K562 (cell line): ENCODE measurements at regions not wholly inside any gene's neighbourhood (a gene's known extent, or its start where the extent isn't known, plus 50 kb on each side); places are given as distances from the start of the nearest gene placed in this dataset.

Experiments used
- ATAC-seq: fragments of 200-7000 bp; cut with Tn5 transposase; 3 replicates; pipeline ENCODE4 v1.9.1; 2020; ENCODE audit warnings: moderate library complexity
- BruUV-seq: library from RNA; stranded (reverse); fragments of 400-500 nt; replicated peaks from 2 replicates; lab custom pipeline; 2021; lab: Mats Ljungman, UMichigan
- CTCF ChIA-PET: fragments of 300-600 bp; formaldehyde crosslinking; extraction: SDS; loops from one replicate; lab custom pipeline; 2021; ENCODE audit warnings: low intra/inter-chr PET ratio; lab: Yijun Ruan, JAX
- POLR2A ChIA-PET: fragments of 300-600, 350-650 bp; sonication (Branson Sonifier 250); formaldehyde crosslinking; extraction: SDS; loops from one replicate; lab custom pipeline; 2021; ENCODE audit warnings: antibody characterized with exemption, inconsistent platforms; lab: Yijun Ruan, JAX
- DNase-seq, 4 experiments: peaks; one replicate each; pipeline versions ENCODE4 v3.0.0 to v3.0.0-alpha.2; 2011 to 2018; ENCODE audit warnings: low spot score in 3 of 4, mixed read lengths in 3 of 4; ENCODE audit errors: extremely low read depth in 1 of 4
- FAIRE-seq: peaks from 2 replicates; lab custom pipeline; 2011; peaks lifted over from hg19 to GRCh38; lab: Jason Lieb, UNC
- H2AFZ ChIP-seq: 2 replicates; pipeline ENCODE4 v1.6.0; 2011; ENCODE audit warnings: low read depth, low read length, control low read depth, inconsistent platforms
- H3K27ac ChIP-seq: fragments of 200-600 bp; 3 replicates; pipeline ENCODE4 v1.8.0; 2011; ENCODE audit warnings: low read depth, mild to moderate bottlenecking, control low read depth, inconsistent platforms, low read length, moderate library complexity, mixed read lengths; ENCODE audit errors: extremely low read depth
- H3K27me3 ChIP-seq, 2 experiments: fragments of 300-600 bp in 1 of 2; 2 replicates in 1 of 2; 3 replicates in 1 of 2; pipeline versions ENCODE4 v1.6.0 to v1.8.0; 2011; ENCODE audit warnings: inconsistent platforms in 2 of 2, low read length in 2 of 2, mild to moderate bottlenecking in 1 of 2, mixed read lengths in 1 of 2, moderate library complexity in 1 of 2; ENCODE audit not compliant: control insufficient read depth in 2 of 2, insufficient read depth in 2 of 2
- H3K36me3 ChIP-seq: fragments of 300-600 bp; 3 replicates; pipeline ENCODE4 v1.8.0; 2011; ENCODE audit warnings: mild to moderate bottlenecking, low read length, inconsistent platforms; ENCODE audit not compliant: control insufficient read depth, insufficient read depth
- H3K4me1 ChIP-seq, 2 experiments: fragments of 200-600 bp in 1 of 2; replicated peaks in 1 of 2; 2 replicates in 1 of 2; 3 replicates in 1 of 2; pipeline versions ENCODE4 v1.5.1 to v1.8.0; 2011; ENCODE audit warnings: inconsistent platforms in 2 of 2, low read length in 2 of 2, mild to moderate bottlenecking in 1 of 2, mixed read lengths in 1 of 2, moderate library complexity in 1 of 2; ENCODE audit not compliant: control insufficient read depth in 2 of 2, insufficient read depth in 2 of 2
- H3K4me2 ChIP-seq: 2 replicates; pipeline ENCODE4 v1.6.1; 2011; ENCODE audit warnings: low read length, control low read depth, inconsistent platforms, mixed read lengths; ENCODE audit not compliant: insufficient read depth
- H3K4me3 ChIP-seq: fragments of 200-600 bp; sonication (generic), shearing (Covaris generic); 2 replicates; pipeline ENCODE4 v1.5.1; 2016; ENCODE audit warnings: control low read depth, inconsistent platforms
- H3K79me2 ChIP-seq: fragments of 200-600 bp; 3 replicates; pipeline ENCODE4 v1.8.0; 2011; ENCODE audit warnings: low read length, inconsistent platforms; ENCODE audit not compliant: control insufficient read depth, insufficient read depth
- H3K9ac ChIP-seq, 2 experiments: 2 replicates each; pipeline versions ENCODE4 v1.6.0 to v1.6.1; 2011; ENCODE audit warnings: low read depth in 2 of 2, low read length in 2 of 2, control low read depth in 1 of 2, inconsistent platforms in 1 of 2, mild to moderate bottlenecking in 1 of 2, mixed read lengths in 1 of 2; ENCODE audit not compliant: insufficient read depth in 1 of 2
- H3K9me1 ChIP-seq: one replicate; pipeline ENCODE4 v1.6.0; 2011; ENCODE audit warnings: inconsistent platforms, mild to moderate bottlenecking, low read length, moderate library complexity; ENCODE audit not compliant: control insufficient read depth, insufficient read depth
- H3K9me3 ChIP-seq: replicated peaks from 2 replicates; pipeline ENCODE4 v1.5.1; 2011; ENCODE audit warnings: low read depth, low read length, inconsistent platforms; ENCODE audit not compliant: control insufficient read depth, insufficient read depth
- H4K20me1 ChIP-seq: replicated peaks from 2 replicates; pipeline ENCODE4 v1.6.1; 2011; ENCODE audit warnings: low read length, inconsistent platforms, mixed read lengths; ENCODE audit not compliant: control insufficient read depth, insufficient read depth
- BHLHE40 ChIP-seq: IDR thresholded peaks from 2 replicates; pipeline ENCODE4 v1.6.1; 2011; ENCODE audit warnings: low read length, improper control_type of control experiment
- ETS2 ChIP-seq: IDR thresholded peaks from 2 replicates; pipeline ENCODE4 v1.6.1; 2016; ENCODE audit warnings: borderline replicate concordance, missing genetic modification characterization, mild to moderate bottlenecking, moderate library complexity, missing compliant biosample characterization; ENCODE audit not compliant: poor library complexity, severe bottlenecking
- ETV1 ChIP-seq: fragments of 450-650 bp; conservative IDR thresholded peaks from 2 replicates; pipeline ENCODE4 v1.6.1; 2016; ENCODE audit warnings: missing genetic modification characterization, control low read depth, low read depth, missing compliant biosample characterization
- HDAC3 ChIP-seq: fragments of 450-650 bp; IDR thresholded peaks from 2 replicates; pipeline ENCODE4 v1.6.1; 2018; ENCODE audit warnings: borderline replicate concordance, mild to moderate bottlenecking, moderate library complexity; ENCODE audit not compliant: partially characterized antibody
- KDM4B ChIP-seq, 2 experiments: fragments of 450-650 bp in 1 of 2; sonication (generic) in 1 of 2; IDR thresholded peaks; 2 replicates each; pipeline ENCODE4 v1.6.1; 2016 to 2017; ENCODE audit warnings: borderline replicate concordance in 2 of 2, antibody characterized with exemption in 1 of 2, low read depth in 1 of 2, mild to moderate bottlenecking in 1 of 2
- NFIC ChIP-seq: fragments of 450-650 bp; IDR thresholded peaks from 2 replicates; pipeline ENCODE4 v1.6.1; 2017; ENCODE audit warnings: mild to moderate bottlenecking, inconsistent platforms
- PPARD ChIP-seq: fragments of 250-450 bp; sonication (Bioruptor Pico); IDR thresholded peaks from 2 replicates; pipeline ENCODE4 v1.8.0; 2022; ENCODE audit warnings: inconsistent platforms, mild to moderate bottlenecking, moderate library complexity
- RAD21 ChIP-seq, 2 experiments: fragments of 250-450 bp in 1 of 2; fragments of 450-650 bp in 1 of 2; sonication (Bioruptor Pico) in 1 of 2; formaldehyde crosslinking in 1 of 2; IDR thresholded peaks in 1 of 2; conservative IDR thresholded peaks in 1 of 2; 2 replicates each; pipeline versions ENCODE4 v1.4.0 to v1.8.0; 2020 to 2022; ENCODE audit warnings: mild to moderate bottlenecking in 2 of 2, moderate library complexity in 1 of 2
- RNF2 ChIP-seq: sonication (generic); IDR thresholded peaks from 2 replicates; pipeline ENCODE4 v1.6.1; 2016
- TCF3 ChIP-seq: sonication (generic); formaldehyde crosslinking; IDR thresholded peaks from 2 replicates; pipeline ENCODE4 v1.4.0; 2020; ENCODE audit warnings: mild to moderate bottlenecking, missing genetic modification reagents
- ZNF184 ChIP-seq: sonication (generic); formaldehyde crosslinking; IDR thresholded peaks from 2 replicates; pipeline ENCODE4 v1.5.0; 2020; ENCODE audit warnings: missing genetic modification reagents
- ZSCAN29 ChIP-seq: fragments of 450-650 bp; IDR thresholded peaks from 2 replicates; pipeline ENCODE4 v1.6.1; 2017
- WGBS: fragments of 100-300 bp; shearing (Covaris generic); methylation state at CpG from one replicate; pipeline ENCODE4 v1.1.6; 2016; ENCODE audit warnings: low coverage, mixed read lengths; ENCODE audit not compliant: insufficient coverage; ENCODE audit errors: missing lambda C conversion rate; 5-methylcytosine and 5-hydroxymethylcytosine counted together
- in situ Hi-C: fragments of 300-500 bp; cut with MboI; formaldehyde crosslinking; loops from 4 replicates; pipeline ENCODE4 v1.15.0; 2018; ENCODE audit warnings: inconsistent platforms, mixed read lengths
- intact Hi-C: fragments of 100-400 bp; cut with micrococcal nuclease; formaldehyde crosslinking; loops from 2 replicates; pipeline ENCODE4 v1.14.2; 2022
- TF ChIP-seq, protein P1 (sequence below), 2 experiments: fragments of 450-650 bp in 1 of 2; sonication (generic) in 1 of 2; formaldehyde crosslinking in 1 of 2; IDR thresholded peaks; 2 replicates each; pipeline versions ENCODE4 v1.7.1 to v1.9.0; 2016 to 2022; ENCODE audit warnings: inconsistent platforms in 1 of 2, mild to moderate bottlenecking in 1 of 2, missing genetic modification reagents in 1 of 2

DNA sequence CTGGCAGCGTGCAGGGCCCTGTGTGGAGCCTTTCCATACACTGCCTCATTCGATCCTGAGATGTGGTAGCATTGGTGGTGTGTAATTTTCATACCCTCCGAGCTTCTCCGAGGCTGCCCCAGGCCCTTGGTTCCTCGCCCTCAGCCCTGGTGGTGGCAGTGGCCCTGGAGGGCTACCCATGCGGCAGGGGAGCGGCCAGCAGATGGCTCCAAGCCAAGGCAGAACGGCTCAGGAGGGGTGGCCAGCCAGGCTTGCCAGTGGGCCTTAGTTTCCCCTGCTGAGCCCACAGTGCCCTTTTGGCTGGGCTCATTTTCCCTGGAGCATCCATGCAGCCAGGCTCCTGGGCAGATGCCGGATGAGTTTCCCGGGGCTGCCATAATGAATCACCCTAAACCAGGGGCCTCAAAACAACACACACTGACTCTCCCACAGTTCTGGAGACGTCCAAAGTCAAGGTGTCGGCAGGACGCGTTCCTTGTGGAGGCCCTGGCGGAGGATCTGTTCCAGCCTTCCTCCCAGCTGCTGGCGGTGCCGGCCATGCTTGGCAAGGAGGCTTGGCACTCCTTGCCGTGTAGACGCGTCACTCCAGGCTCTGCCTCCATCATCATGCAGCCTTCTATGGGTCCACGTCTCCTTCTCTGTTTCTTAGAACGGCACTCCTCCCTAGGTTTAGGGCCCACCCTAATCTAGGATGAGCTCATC, 158.8 kb upstream of the GSE1 start:
- BruUV-seq = no TSS peak
- TF ChIP-seq PPARD (CRISPR knock-in tag) (no peak), ETV1 (tag) (no peak), ZNF184 (no peak), TCF3 (CRISPR knock-in tag) (no peak), RNF2 (no peak), ETS2 (tag) (no peak), HDAC3 (no peak), BHLHE40 (no peak), NFIC (peak; percentile 44), RAD21 (CRISPR knock-in tag; conservative IDR thresholded peaks at IDR 0.05 in 1 of 2, IDR thresholded peaks at IDR 0.05 in 1 of 2) (peak in 1 of 2 experiments; percentile 42; a peak in 2 of 4 replicates), KDM4B (IDR thresholded peaks at IDR 0.05; ENCODE audit: borderline replicate concordance in 2 of 2, low read depth in 1 of 2) (0 out of 4 replicates have a peak, but pooled peaks of 1 of the 2 experiments have one; percentile 30), ZSCAN29 (no peak)
- TF ChIP-seq, protein P1, sequence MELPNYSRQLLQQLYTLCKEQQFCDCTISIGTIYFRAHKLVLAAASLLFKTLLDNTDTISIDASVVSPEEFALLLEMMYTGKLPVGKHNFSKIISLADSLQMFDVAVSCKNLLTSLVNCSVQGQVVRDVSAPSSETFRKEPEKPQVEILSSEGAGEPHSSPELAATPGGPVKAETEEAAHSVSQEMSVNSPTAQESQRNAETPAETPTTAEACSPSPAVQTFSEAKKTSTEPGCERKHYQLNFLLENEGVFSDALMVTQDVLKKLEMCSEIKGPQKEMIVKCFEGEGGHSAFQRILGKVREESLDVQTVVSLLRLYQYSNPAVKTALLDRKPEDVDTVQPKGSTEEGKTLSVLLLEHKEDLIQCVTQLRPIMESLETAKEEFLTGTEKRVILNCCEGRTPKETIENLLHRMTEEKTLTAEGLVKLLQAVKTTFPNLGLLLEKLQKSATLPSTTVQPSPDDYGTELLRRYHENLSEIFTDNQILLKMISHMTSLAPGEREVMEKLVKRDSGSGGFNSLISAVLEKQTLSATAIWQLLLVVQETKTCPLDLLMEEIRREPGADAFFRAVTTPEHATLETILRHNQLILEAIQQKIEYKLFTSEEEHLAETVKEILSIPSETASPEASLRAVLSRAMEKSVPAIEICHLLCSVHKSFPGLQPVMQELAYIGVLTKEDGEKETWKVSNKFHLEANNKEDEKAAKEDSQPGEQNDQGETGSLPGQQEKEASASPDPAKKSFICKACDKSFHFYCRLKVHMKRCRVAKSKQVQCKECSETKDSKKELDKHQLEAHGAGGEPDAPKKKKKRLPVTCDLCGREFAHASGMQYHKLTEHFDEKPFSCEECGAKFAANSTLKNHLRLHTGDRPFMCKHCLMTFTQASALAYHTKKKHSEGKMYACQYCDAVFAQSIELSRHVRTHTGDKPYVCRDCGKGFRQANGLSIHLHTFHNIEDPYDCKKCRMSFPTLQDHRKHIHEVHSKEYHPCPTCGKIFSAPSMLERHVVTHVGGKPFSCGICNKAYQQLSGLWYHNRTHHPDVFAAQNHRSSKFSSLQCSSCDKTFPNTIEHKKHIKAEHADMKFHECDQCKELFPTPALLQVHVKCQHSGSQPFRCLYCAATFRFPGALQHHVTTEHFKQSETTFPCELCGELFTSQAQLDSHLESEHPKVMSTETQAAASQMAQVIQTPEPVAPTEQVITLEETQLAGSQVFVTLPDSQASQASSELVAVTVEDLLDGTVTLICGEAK (IDR thresholded peaks at IDR 0.05) = no peak
- TF ChIP-seq, protein P1 (CRISPR knock-in tag; IDR thresholded peaks at IDR 0.05) = no peak

More for the DNA sequence above, 158.8 kb upstream of the GSE1 start:
- Histone ChIP-seq H3K27me3 (no peaks in the 10 kb centered on the region), H3K79me2 (no peaks in the 10 kb centered on the region), H2AFZ (no peak overlapping the region), H3K4me2 (no peak overlapping the region), H3K27ac (no peak overlapping the region), H4K20me1 (peaks cover 10% of the 10 kb centered on the region; the same call in 1 of the 2 replicates), H3K9me1 (peaks cover 4% of the 10 kb centered on the region), H3K4me1 (peaks cover 9 to 72% of the 10 kb centered on the region in 2 experiments; a peak in 4 of 5 replicates), H3K9me3 (no peaks in the 10 kb centered on the region), H3K9ac (no peak overlapping the region; a peak in 1 of 4 replicates), H3K4me3 (no peak overlapping the region), H3K36me3 (no peaks in the 10 kb centered on the region)
- WGBS = 74% methylated on average over 22 of the region's 22 CpGs
- POLR2A ChIA-PET = interaction anchor here (0.7 to 1.6 kb wide), 4 partner anchors 15 to 161 kb away, joined by 3 to 7 read pairs (median 5); no protein-coding TSS in a partner anchor
- intact Hi-C loops (no loop called here), in situ Hi-C loops (no loop called here)
- FAIRE-seq (peak; percentile 73), ATAC-seq (no peak; the same call in 2 of the 3 replicates), DNase-seq (no peak)
- CTCF ChIA-PET = no interaction called here
